Suprapubic skin (tissue), 4 donors: ENCODE measurements at regions not wholly inside any gene's neighbourhood (a gene's known extent, or its start where the extent isn't known, plus 50 kb on each side); places are given as distances from the start of the nearest gene placed in this dataset.

Source experiments
- EP300 ChIP-seq: sonication (generic); formaldehyde crosslinking; IDR thresholded peaks from one replicate; pipeline ENCODE4 v1.6.1; 2017; ENCODE audit warnings: antibody characterized with exemption
- POLR2A ChIP-seq, 2 donors: fragments of 450-650 bp; IDR thresholded peaks; one replicate each; pipeline ENCODE4 v1.6.1; 2017; ENCODE audit warnings: antibody characterized with exemption in 2 of 2, mild to moderate bottlenecking in 2 of 2, moderate library complexity in 2 of 2
- POLR2AphosphoS5 ChIP-seq, 3 donors: sonication (generic); formaldehyde crosslinking; IDR thresholded peaks; one replicate each; pipeline ENCODE4 v1.6.1; 2017; ENCODE audit warnings: antibody characterized with exemption in 3 of 3
- TF ChIP-seq, protein P1 (sequence below), 2 donors: fragments of 200-600 bp in 1 of 2; fragments of 450-650 bp in 1 of 2; sonication (generic) in 1 of 2; IDR thresholded peaks; one replicate each; pipeline ENCODE4 v1.5.1; 2016 to 2019; ENCODE audit warnings: antibody characterized with exemption in 2 of 2, mild to moderate bottlenecking in 1 of 2, moderate library complexity in 1 of 2

DNA sequence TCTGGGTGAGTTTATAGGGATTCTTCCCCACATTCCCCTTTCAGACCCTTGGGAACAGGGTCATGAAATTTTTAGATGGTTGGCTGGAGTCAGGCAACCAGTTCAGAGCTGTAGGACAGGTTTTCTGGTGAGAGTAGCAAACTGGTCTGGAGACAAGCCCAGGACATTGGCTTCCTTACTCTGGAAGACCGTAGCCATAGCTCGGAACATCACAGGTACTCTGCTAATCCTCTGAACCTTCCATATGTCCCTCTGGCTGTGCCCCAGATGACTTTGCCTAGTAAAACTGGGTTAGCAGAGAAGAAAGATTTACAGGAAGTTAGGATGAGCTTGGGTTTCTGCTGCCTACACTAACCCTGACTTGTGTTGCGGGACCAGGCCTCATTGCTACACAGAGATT is 104.5 kb upstream of the MKLN1 start:
- TF ChIP-seq, protein P1, sequence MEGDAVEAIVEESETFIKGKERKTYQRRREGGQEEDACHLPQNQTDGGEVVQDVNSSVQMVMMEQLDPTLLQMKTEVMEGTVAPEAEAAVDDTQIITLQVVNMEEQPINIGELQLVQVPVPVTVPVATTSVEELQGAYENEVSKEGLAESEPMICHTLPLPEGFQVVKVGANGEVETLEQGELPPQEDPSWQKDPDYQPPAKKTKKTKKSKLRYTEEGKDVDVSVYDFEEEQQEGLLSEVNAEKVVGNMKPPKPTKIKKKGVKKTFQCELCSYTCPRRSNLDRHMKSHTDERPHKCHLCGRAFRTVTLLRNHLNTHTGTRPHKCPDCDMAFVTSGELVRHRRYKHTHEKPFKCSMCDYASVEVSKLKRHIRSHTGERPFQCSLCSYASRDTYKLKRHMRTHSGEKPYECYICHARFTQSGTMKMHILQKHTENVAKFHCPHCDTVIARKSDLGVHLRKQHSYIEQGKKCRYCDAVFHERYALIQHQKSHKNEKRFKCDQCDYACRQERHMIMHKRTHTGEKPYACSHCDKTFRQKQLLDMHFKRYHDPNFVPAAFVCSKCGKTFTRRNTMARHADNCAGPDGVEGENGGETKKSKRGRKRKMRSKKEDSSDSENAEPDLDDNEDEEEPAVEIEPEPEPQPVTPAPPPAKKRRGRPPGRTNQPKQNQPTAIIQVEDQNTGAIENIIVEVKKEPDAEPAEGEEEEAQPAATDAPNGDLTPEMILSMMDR (IDR thresholded peaks at IDR 0.05), result no peak
- TF ChIP-seq POLR2A (IDR thresholded peaks at IDR 0.05) (no peak), EP300 (no peak), POLR2AphosphoS5 (IDR thresholded peaks at IDR 0.05) (no peak)
